OCI-LY3 (cell line): ENCODE measurements at regions not wholly inside any gene's neighbourhood (a gene's known extent, or its start where the extent isn't known, plus 50 kb on each side); places are given as distances from the start of the nearest gene placed in this dataset.

Experiments
- CTCF ChIP-seq: fragments of 200-600, 300-600 bp; sonication (generic); IDR thresholded peaks from 2 replicates; pipeline ENCODE4 v1.5.1; 2014; ENCODE audit warnings: antibody characterized with exemption, low read length, low read depth
- EZH2phosphoT487 ChIP-seq: fragments of 200-600 bp; shearing (Covaris generic); IDR thresholded peaks from 2 replicates; pipeline ENCODE4 v1.6.1; 2018; ENCODE audit warnings: antibody characterized with exemption, mixed run types, low read depth

- TF ChIP-seq CTCF (no peak), EZH2phosphoT487 (no peak)
Observed at GRCh38 chr9:99565203-99565602, 256.5 kb upstream of the NR4A3 start.
